ENCODE measurements at regions not wholly inside any gene's neighbourhood (a gene's known extent, or its start where the extent isn't known, plus 50 kb on each side); places are given as distances from the start of the nearest gene placed in this dataset.

GRCh38 chr4:184329659-184330400 lies 112.2 kb upstream of the ENPP6 start:
- TF ChIP-seq POLR2A (IDR thresholded peaks at IDR 0.05; ENCODE audit: low read length), result no peak
- no peak for TF ChIP-seq CTCF (IDR thresholded peaks at IDR 0.05)
- no peak for TF ChIP-seq GATA3 (IDR thresholded peaks at IDR 0.05; ENCODE audit: borderline replicate concordance)
- TF ChIP-seq RFX5 (IDR thresholded peaks at IDR 0.05), result no peak
- no peak for TF ChIP-seq CBX2 (IDR thresholded peaks at IDR 0.05; ENCODE audit: borderline replicate concordance, low read depth)
- no peak for TF ChIP-seq FOSL2 (IDR thresholded peaks at IDR 0.05)
- TF ChIP-seq FOSL2 (CRISPR knock-in tag; IDR thresholded peaks at IDR 0.05), result no peak
- no peak for TF ChIP-seq EP300 (IDR thresholded peaks at IDR 0.05)
- no peak for TF ChIP-seq NFE2L2 (conservative IDR thresholded peaks at IDR 0.05; ENCODE audit: low read length)
- no peak for TF ChIP-seq USF2 (IDR thresholded peaks at IDR 0.05)
- no peak for TF ChIP-seq BCL3 (IDR thresholded peaks at IDR 0.05)
- TF ChIP-seq RCOR1 (IDR thresholded peaks at IDR 0.05; ENCODE audit: low read depth, low read length), result no peak

Measured in A549 (cell line).